Liver (tissue), 8 donors: ENCODE measurements at regions not wholly inside any gene's neighbourhood (a gene's known extent, or its start where the extent isn't known, plus 50 kb on each side); places are given as distances from the start of the nearest gene placed in this dataset.

Experiments used
- DNase-seq: peaks from one replicate; pipeline ENCODE4 v3.0.0-alpha.2; 2017; ENCODE audit warnings: low spot score
- H3K27ac ChIP-seq, 2 donors: one replicate each; pipeline ENCODE4 v1.7.0; 2013; ENCODE audit warnings: inconsistent platforms in 2 of 2, low read length in 2 of 2, control low read depth in 1 of 2, low read depth in 1 of 2, mild to moderate bottlenecking in 1 of 2
- H3K27me3 ChIP-seq, 4 donors: one replicate each; pipeline versions ENCODE4 v1.6.1 to v1.7.0; 2013; ENCODE audit warnings: low read length in 3 of 4, inconsistent platforms in 1 of 4, mild to moderate bottlenecking in 1 of 4, moderate library complexity in 1 of 4; ENCODE audit not compliant: control insufficient read depth in 4 of 4, insufficient read depth in 4 of 4
- H3K36me3 ChIP-seq, 4 donors: one replicate each; pipeline versions ENCODE4 v1.6.1 to v1.7.0; 2013; ENCODE audit warnings: low read length in 3 of 4, mild to moderate bottlenecking in 3 of 4, low read depth in 1 of 4, moderate library complexity in 1 of 4; ENCODE audit not compliant: control insufficient read depth in 4 of 4, insufficient read depth in 3 of 4
- H3K4me1 ChIP-seq, 4 donors: one replicate each; pipeline versions ENCODE4 v1.6.1 to v1.7.0; 2013; ENCODE audit warnings: low read length in 3 of 4, mild to moderate bottlenecking in 3 of 4, moderate library complexity in 1 of 4; ENCODE audit not compliant: control insufficient read depth in 4 of 4, insufficient read depth in 4 of 4
- H3K4me3 ChIP-seq, 3 donors: one replicate each; pipeline versions ENCODE4 v1.6.1 to v1.7.0; 2013; ENCODE audit warnings: low read length in 3 of 3, control low read depth in 1 of 3, low read depth in 1 of 3, mild to moderate bottlenecking in 1 of 3
- H3K9ac ChIP-seq, 2 donors: one replicate each; pipeline ENCODE4 v1.7.0; 2013; ENCODE audit warnings: low read length in 2 of 2, mild to moderate bottlenecking in 2 of 2, moderate library complexity in 2 of 2, control low read depth in 1 of 2, low read depth in 1 of 2
- H3K9me3 ChIP-seq, 4 donors: one replicate each; pipeline versions ENCODE4 v1.6.1 to v1.7.0; 2013; ENCODE audit warnings: low read length in 3 of 4; ENCODE audit not compliant: control insufficient read depth in 4 of 4
- FOXA1 ChIP-seq: IDR thresholded peaks from 2 replicates; pipeline ENCODE4 v1.6.1; 2016; ENCODE audit warnings: antibody characterized with exemption
- FOXA2 ChIP-seq: IDR thresholded peaks from 2 replicates; pipeline ENCODE4 v1.6.1; 2016; ENCODE audit warnings: antibody characterized with exemption
- GABPA ChIP-seq, 2 donors: IDR thresholded peaks in 1 of 2; conservative IDR thresholded peaks in 1 of 2; 2 replicates each; pipeline ENCODE4 v1.6.1; 2016; ENCODE audit warnings: antibody characterized with exemption in 2 of 2, mild to moderate bottlenecking in 1 of 2, moderate library complexity in 1 of 2
- HNF4A ChIP-seq, 2 donors: conservative IDR thresholded peaks; 2 replicates each; pipeline ENCODE4 v1.6.1; 2016; ENCODE audit warnings: antibody characterized with exemption in 2 of 2, mild to moderate bottlenecking in 2 of 2
- HNF4G ChIP-seq: IDR thresholded peaks from 2 replicates; pipeline ENCODE4 v1.6.1; 2016; ENCODE audit warnings: antibody characterized with exemption
- JUND ChIP-seq, 2 donors: IDR thresholded peaks; 2 replicates each; pipeline ENCODE4 v1.6.1; 2016; ENCODE audit warnings: antibody characterized with exemption in 2 of 2
- NR2F2 ChIP-seq: IDR thresholded peaks from 2 replicates; pipeline ENCODE4 v1.6.1; 2016; ENCODE audit warnings: antibody characterized with exemption
- RAD21 ChIP-seq, 2 donors: IDR thresholded peaks; 2 replicates each; pipeline ENCODE4 v1.6.1; 2016; ENCODE audit warnings: antibody characterized with exemption in 2 of 2, mild to moderate bottlenecking in 2 of 2
- RXRA ChIP-seq, 2 donors: IDR thresholded peaks; 2 replicates each; pipeline ENCODE4 v1.6.1; 2017 to 2018; ENCODE audit warnings: antibody characterized with exemption in 2 of 2, mild to moderate bottlenecking in 1 of 2
- SP1 ChIP-seq: IDR thresholded peaks from 2 replicates; pipeline ENCODE4 v1.6.1; 2018; ENCODE audit warnings: antibody characterized with exemption, mild to moderate bottlenecking
- TAF1 ChIP-seq: conservative IDR thresholded peaks from 2 replicates; pipeline ENCODE4 v1.6.1; 2016; ENCODE audit warnings: antibody characterized with exemption, mild to moderate bottlenecking
- YY1 ChIP-seq: IDR thresholded peaks from 2 replicates; pipeline ENCODE4 v1.6.1; 2016; ENCODE audit warnings: antibody characterized with exemption, mild to moderate bottlenecking
- WGBS: extraction: QIAGEN DNeasy Blood & Tissue Kit; methylation state at CpG from one replicate; pipeline ENCODE4 v1.1.7; 2013; 5-methylcytosine and 5-hydroxymethylcytosine counted together
- TF ChIP-seq, protein P1 (sequence below): fragments of 150-350 bp; IDR thresholded peaks from 2 replicates; pipeline ENCODE4 v1.5.1; 2017; ENCODE audit warnings: improper control_type of control experiment, low read depth, low read length; ENCODE audit not compliant: missing input control
- TF ChIP-seq, protein P2 (sequence below): IDR thresholded peaks from 2 replicates; pipeline ENCODE4 v1.6.1; 2016; ENCODE audit warnings: antibody characterized with exemption, mild to moderate bottlenecking
- TF ChIP-seq, protein P3 (sequence below): IDR thresholded peaks from 2 replicates; pipeline ENCODE4 v1.6.1; 2016; ENCODE audit warnings: antibody characterized with exemption
- TF ChIP-seq, protein P4 (sequence below): IDR thresholded peaks from 2 replicates; pipeline ENCODE4 v1.6.1; 2016; ENCODE audit warnings: antibody characterized with exemption
- TF ChIP-seq, protein P5 (sequence below): IDR thresholded peaks from 2 replicates; pipeline ENCODE4 v1.6.1; 2016; ENCODE audit warnings: antibody characterized with exemption
- donor health status: healthy.
- donor health status: healthy.
- donor health status: healthy.
- donor health status: healthy.
- donor health status: healthy.

DNA sequence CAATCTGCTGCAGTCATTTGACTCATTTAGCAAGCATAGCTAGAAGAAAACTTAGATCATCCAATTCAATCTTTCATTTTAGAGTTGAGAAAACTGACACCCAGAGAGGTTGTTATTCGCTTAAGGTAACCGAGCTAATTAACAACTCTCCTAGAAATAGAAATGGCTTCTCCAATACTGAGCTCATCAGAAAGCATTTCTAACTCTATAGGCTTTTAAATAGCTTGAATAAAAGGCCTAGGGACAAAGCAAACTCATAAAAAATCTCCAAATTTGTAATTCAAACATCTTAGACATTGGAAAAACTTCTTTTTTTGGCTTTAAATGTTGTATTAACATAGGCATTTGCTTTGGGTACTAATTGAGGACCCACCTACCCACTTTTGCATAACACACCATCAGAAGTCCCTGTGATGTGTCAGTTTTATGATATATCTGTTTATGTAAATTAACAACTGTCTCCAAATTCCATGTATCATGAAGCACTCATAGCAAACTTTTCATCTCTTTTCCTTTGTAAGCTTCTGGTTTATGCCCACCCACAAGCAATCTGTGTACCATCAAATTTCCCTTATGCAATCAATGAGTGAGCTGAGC, 343.9 kb upstream of the CHST9 start:
- Histone ChIP-seq H3K9me3 (no peaks in the 10 kb centered on the region), H3K27ac (no peak overlapping the region), H3K9ac (no peak overlapping the region), H3K4me3 (no peak overlapping the region), H3K27me3 (peaks cover 0 to 4% (median 0%) of the 10 kb centered on the region in 4 donors), H3K4me1 (no peaks in the 10 kb centered on the region), H3K36me3 (no peaks in the 10 kb centered on the region)
- no peak for DNase-seq
- TF ChIP-seq SP1: no peak
- no peak for TF ChIP-seq NR2F2
- TF ChIP-seq FOXA1: no peak
- no peak for TF ChIP-seq RAD21 (IDR thresholded peaks at IDR 0.05)
- no peak for TF ChIP-seq HNF4A (conservative IDR thresholded peaks at IDR 0.05)
- no peak for TF ChIP-seq HNF4G
- no peak for TF ChIP-seq RXRA (IDR thresholded peaks at IDR 0.05)
- TF ChIP-seq, protein P1, sequence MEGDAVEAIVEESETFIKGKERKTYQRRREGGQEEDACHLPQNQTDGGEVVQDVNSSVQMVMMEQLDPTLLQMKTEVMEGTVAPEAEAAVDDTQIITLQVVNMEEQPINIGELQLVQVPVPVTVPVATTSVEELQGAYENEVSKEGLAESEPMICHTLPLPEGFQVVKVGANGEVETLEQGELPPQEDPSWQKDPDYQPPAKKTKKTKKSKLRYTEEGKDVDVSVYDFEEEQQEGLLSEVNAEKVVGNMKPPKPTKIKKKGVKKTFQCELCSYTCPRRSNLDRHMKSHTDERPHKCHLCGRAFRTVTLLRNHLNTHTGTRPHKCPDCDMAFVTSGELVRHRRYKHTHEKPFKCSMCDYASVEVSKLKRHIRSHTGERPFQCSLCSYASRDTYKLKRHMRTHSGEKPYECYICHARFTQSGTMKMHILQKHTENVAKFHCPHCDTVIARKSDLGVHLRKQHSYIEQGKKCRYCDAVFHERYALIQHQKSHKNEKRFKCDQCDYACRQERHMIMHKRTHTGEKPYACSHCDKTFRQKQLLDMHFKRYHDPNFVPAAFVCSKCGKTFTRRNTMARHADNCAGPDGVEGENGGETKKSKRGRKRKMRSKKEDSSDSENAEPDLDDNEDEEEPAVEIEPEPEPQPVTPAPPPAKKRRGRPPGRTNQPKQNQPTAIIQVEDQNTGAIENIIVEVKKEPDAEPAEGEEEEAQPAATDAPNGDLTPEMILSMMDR: no peak
- TF ChIP-seq, protein P2, sequence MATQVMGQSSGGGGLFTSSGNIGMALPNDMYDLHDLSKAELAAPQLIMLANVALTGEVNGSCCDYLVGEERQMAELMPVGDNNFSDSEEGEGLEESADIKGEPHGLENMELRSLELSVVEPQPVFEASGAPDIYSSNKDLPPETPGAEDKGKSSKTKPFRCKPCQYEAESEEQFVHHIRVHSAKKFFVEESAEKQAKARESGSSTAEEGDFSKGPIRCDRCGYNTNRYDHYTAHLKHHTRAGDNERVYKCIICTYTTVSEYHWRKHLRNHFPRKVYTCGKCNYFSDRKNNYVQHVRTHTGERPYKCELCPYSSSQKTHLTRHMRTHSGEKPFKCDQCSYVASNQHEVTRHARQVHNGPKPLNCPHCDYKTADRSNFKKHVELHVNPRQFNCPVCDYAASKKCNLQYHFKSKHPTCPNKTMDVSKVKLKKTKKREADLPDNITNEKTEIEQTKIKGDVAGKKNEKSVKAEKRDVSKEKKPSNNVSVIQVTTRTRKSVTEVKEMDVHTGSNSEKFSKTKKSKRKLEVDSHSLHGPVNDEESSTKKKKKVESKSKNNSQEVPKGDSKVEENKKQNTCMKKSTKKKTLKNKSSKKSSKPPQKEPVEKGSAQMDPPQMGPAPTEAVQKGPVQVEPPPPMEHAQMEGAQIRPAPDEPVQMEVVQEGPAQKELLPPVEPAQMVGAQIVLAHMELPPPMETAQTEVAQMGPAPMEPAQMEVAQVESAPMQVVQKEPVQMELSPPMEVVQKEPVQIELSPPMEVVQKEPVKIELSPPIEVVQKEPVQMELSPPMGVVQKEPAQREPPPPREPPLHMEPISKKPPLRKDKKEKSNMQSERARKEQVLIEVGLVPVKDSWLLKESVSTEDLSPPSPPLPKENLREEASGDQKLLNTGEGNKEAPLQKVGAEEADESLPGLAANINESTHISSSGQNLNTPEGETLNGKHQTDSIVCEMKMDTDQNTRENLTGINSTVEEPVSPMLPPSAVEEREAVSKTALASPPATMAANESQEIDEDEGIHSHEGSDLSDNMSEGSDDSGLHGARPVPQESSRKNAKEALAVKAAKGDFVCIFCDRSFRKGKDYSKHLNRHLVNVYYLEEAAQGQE: no peak
- TF ChIP-seq, protein P3, sequence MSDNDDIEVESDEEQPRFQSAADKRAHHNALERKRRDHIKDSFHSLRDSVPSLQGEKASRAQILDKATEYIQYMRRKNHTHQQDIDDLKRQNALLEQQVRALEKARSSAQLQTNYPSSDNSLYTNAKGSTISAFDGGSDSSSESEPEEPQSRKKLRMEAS: no peak
- no peak for TF ChIP-seq GABPA (IDR thresholded peaks at IDR 0.05 in 1 of 2, conservative IDR thresholded peaks at IDR 0.05 in 1 of 2)
- TF ChIP-seq TAF1: no peak
- 88% methylated on average over 2 of the region's 2 CpGs for WGBS

DNA sequence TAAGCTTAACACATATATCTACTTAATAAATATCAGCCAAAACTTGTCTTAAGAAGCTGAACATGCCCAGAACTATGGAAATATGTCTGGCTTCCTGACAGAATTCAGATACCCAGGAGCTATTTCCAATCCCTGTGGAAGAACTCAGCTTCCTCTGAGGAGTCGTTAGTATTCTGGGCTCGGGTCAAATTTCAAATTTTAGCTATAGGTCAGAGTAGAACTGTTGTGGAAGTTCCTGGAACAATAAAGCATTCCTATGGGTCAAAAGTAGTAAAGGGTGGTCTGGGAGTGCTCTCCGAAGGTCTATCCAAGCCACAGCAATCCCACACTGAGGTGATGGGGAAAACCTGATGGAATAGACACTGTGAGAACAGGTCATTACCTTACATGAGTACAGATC, 342.7 kb upstream of the CHST9 start:
- H3K36me3 ChIP-seq: no peaks in the 10 kb centered on the region
- H3K9me3 ChIP-seq: no peaks in the 10 kb centered on the region
- peaks cover 0 to 4% (median 0%) of the 10 kb centered on the region in 4 donors for H3K27me3 ChIP-seq
- WGBS: 61% methylated on average over 3 of the region's 3 CpGs
- no peaks in the 10 kb centered on the region for H3K4me1 ChIP-seq
- TF ChIP-seq, protein P4, sequence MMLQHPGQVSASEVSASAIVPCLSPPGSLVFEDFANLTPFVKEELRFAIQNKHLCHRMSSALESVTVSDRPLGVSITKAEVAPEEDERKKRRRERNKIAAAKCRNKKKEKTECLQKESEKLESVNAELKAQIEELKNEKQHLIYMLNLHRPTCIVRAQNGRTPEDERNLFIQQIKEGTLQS: no peak
- TF ChIP-seq SP1 (no peak), FOXA1 (no peak), NR2F2 (no peak), HNF4A (conservative IDR thresholded peaks at IDR 0.05) (no peak), GABPA (IDR thresholded peaks at IDR 0.05 in 1 of 2, conservative IDR thresholded peaks at IDR 0.05 in 1 of 2) (no peak), FOXA2 (no peak), YY1 (no peak), JUND (IDR thresholded peaks at IDR 0.05) (no peak), TAF1 (no peak), HNF4G (no peak)
- TF ChIP-seq, protein P1: no peak
- TF ChIP-seq, protein P3: no peak
- TF ChIP-seq, protein P2: no peak
- TF ChIP-seq, protein P5, sequence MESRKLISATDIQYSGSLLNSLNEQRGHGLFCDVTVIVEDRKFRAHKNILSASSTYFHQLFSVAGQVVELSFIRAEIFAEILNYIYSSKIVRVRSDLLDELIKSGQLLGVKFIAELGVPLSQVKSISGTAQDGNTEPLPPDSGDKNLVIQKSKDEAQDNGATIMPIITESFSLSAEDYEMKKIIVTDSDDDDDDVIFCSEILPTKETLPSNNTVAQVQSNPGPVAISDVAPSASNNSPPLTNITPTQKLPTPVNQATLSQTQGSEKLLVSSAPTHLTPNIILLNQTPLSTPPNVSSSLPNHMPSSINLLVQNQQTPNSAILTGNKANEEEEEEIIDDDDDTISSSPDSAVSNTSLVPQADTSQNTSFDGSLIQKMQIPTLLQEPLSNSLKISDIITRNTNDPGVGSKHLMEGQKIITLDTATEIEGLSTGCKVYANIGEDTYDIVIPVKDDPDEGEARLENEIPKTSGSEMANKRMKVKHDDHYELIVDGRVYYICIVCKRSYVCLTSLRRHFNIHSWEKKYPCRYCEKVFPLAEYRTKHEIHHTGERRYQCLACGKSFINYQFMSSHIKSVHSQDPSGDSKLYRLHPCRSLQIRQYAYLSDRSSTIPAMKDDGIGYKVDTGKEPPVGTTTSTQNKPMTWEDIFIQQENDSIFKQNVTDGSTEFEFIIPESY: no peak
- no peak overlapping the region for H3K27ac ChIP-seq
- H3K9ac ChIP-seq: no peak overlapping the region
- no peak overlapping the region for H3K4me3 ChIP-seq
- DNase-seq: no peak
